ENCODE measurements at regions not wholly inside any gene's neighbourhood (a gene's known extent, or its start where the extent isn't known, plus 50 kb on each side); places are given as distances from the start of the nearest gene placed in this dataset.

- H3K27me3 ChIP-seq (ENCODE audit: low read length) = no peaks in the 10 kb centered on the region
- TF ChIP-seq, protein P1, sequence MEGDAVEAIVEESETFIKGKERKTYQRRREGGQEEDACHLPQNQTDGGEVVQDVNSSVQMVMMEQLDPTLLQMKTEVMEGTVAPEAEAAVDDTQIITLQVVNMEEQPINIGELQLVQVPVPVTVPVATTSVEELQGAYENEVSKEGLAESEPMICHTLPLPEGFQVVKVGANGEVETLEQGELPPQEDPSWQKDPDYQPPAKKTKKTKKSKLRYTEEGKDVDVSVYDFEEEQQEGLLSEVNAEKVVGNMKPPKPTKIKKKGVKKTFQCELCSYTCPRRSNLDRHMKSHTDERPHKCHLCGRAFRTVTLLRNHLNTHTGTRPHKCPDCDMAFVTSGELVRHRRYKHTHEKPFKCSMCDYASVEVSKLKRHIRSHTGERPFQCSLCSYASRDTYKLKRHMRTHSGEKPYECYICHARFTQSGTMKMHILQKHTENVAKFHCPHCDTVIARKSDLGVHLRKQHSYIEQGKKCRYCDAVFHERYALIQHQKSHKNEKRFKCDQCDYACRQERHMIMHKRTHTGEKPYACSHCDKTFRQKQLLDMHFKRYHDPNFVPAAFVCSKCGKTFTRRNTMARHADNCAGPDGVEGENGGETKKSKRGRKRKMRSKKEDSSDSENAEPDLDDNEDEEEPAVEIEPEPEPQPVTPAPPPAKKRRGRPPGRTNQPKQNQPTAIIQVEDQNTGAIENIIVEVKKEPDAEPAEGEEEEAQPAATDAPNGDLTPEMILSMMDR (IDR thresholded peaks at IDR 0.05; ENCODE audit: insufficient read depth, low read length, poor library complexity, severe bottlenecking) = no peak
- TF ChIP-seq EZH2phosphoT487 (conservative IDR thresholded peaks at IDR 0.05; ENCODE audit: low read length) = no peak
- H3K27ac ChIP-seq (ENCODE audit: low read depth, low read length) = no peak overlapping the region
Measured at GRCh38 chr2:13091861-13092378, 375.2 kb downstream of the TRIB2 start.

GRCh38 chr2:13093416-13093991, 376.8 kb downstream of the TRIB2 start:
- TF ChIP-seq EZH2phosphoT487 (conservative IDR thresholded peaks at IDR 0.05; ENCODE audit: low read length) = no peak
- TF ChIP-seq, protein P1 (IDR thresholded peaks at IDR 0.05; ENCODE audit: insufficient read depth, low read length, poor library complexity, severe bottlenecking) = no peak
- no peak overlapping the region for H3K9ac ChIP-seq (ENCODE audit: low read length)
- no peaks in the 10 kb centered on the region for H3K36me3 ChIP-seq (ENCODE audit: low read length)

More at GRCh38 chr2:13091861-13092378, 375.2 kb downstream of the TRIB2 start:
- Histone ChIP-seq H3K9me3 (ENCODE audit: insufficient read depth, low read length) (no peaks in the 10 kb centered on the region), H4K20me1 (ENCODE audit: low read depth, low read length) (no peaks in the 10 kb centered on the region), H2AFZ (ENCODE audit: low read depth, low read length, severe bottlenecking) (no peak overlapping the region), H3K9ac (ENCODE audit: low read length) (no peak overlapping the region), H3K36me3 (ENCODE audit: low read length) (no peaks in the 10 kb centered on the region), H3K9me2 (replicated peaks; ENCODE audit: insufficient read depth, low read length) (no peaks in the 10 kb centered on the region), H3F3A (ENCODE audit: insufficient read depth) (no peaks in the 10 kb centered on the region), H3K4me3 (ENCODE audit: insufficient read depth, low read length, poor library complexity, severe bottlenecking) (no peak overlapping the region), H3K79me2 (ENCODE audit: insufficient read depth, low read length) (no peaks in the 10 kb centered on the region), H3K4me2 (ENCODE audit: low read depth, low read length, poor library complexity, severe bottlenecking) (no peak overlapping the region)

GRCh38 chr2:13102397-13103063, 385.8 kb downstream of the TRIB2 start:
- Histone ChIP-seq H3K27me3 (ENCODE audit: low read length) (no peaks in the 10 kb centered on the region), H3K4me3 (ENCODE audit: insufficient read depth, low read length, poor library complexity, severe bottlenecking) (no peak overlapping the region), H3K27ac (ENCODE audit: low read depth, low read length) (no peak overlapping the region), H3K4me2 (ENCODE audit: low read depth, low read length, poor library complexity, severe bottlenecking) (no peak overlapping the region), H3K36me3 (ENCODE audit: low read length) (no peaks in the 10 kb centered on the region), H2AFZ (ENCODE audit: low read depth, low read length, severe bottlenecking) (no peak overlapping the region), H4K20me1 (ENCODE audit: low read depth, low read length) (no peaks in the 10 kb centered on the region), H3K9ac (ENCODE audit: low read length) (no peak overlapping the region), H3K9me2 (replicated peaks; ENCODE audit: insufficient read depth, low read length) (no peaks in the 10 kb centered on the region), H3F3A (ENCODE audit: insufficient read depth) (no peaks in the 10 kb centered on the region), H3K9me3 (ENCODE audit: insufficient read depth, low read length) (peaks cover 6% of the 10 kb centered on the region; the same call in 1 of the 2 replicates), H3K79me2 (ENCODE audit: insufficient read depth, low read length) (no peaks in the 10 kb centered on the region)
- TF ChIP-seq, protein P1 (IDR thresholded peaks at IDR 0.05; ENCODE audit: insufficient read depth, low read length, poor library complexity, severe bottlenecking) = no peak
- no peak for TF ChIP-seq EZH2phosphoT487 (conservative IDR thresholded peaks at IDR 0.05; ENCODE audit: low read length)

More at GRCh38 chr2:13093416-13093991, 376.8 kb downstream of the TRIB2 start:
- H2AFZ ChIP-seq (ENCODE audit: low read depth, low read length, severe bottlenecking) = no peak overlapping the region
- H3K4me3 ChIP-seq (ENCODE audit: insufficient read depth, low read length, poor library complexity, severe bottlenecking) = no peak overlapping the region
- H3F3A ChIP-seq (ENCODE audit: insufficient read depth) = no peaks in the 10 kb centered on the region
- no peak overlapping the region for H3K27ac ChIP-seq (ENCODE audit: low read depth, low read length)
- no peaks in the 10 kb centered on the region for H3K79me2 ChIP-seq (ENCODE audit: insufficient read depth, low read length)
- no peaks in the 10 kb centered on the region for H3K9me2 ChIP-seq (replicated peaks; ENCODE audit: insufficient read depth, low read length)
- peaks cover under 1% of the 10 kb centered on the region; the same call in 1 of the 2 replicates for H3K9me3 ChIP-seq (ENCODE audit: insufficient read depth, low read length)
- no peaks in the 10 kb centered on the region for H4K20me1 ChIP-seq (ENCODE audit: low read depth, low read length)
- no peaks in the 10 kb centered on the region for H3K27me3 ChIP-seq (ENCODE audit: low read length)
- H3K4me2 ChIP-seq (ENCODE audit: low read depth, low read length, poor library complexity, severe bottlenecking) = no peak overlapping the region
